ENCODE measurements at regions not wholly inside any gene's neighbourhood (a gene's known extent, or its start where the extent isn't known, plus 50 kb on each side); places are given as distances from the start of the nearest gene placed in this dataset.

- Histone ChIP-seq H3K4me3 (ENCODE audit: low read length) (no peak overlapping the region), H3K4me1 (ENCODE audit: control insufficient read depth, insufficient read depth, low read length) (no peaks in the 10 kb centered on the region), H3K27me3 (ENCODE audit: control insufficient read depth, insufficient read depth, low read length) (no peaks in the 10 kb centered on the region), H3K36me3 (ENCODE audit: control insufficient read depth, insufficient read depth, low read length) (no peaks in the 10 kb centered on the region), H3K9me3 (ENCODE audit: control insufficient read depth, insufficient read depth, low read length) (no peaks in the 10 kb centered on the region), H3K27ac (ENCODE audit: low read length) (no peak overlapping the region)
- no peak for ATAC-seq
- no peak for TF ChIP-seq CTCF (IDR thresholded peaks at IDR 0.05)
- WGBS (ENCODE audit: insufficient coverage), result 62% methylated on average over 7 of the region's 8 CpGs
- H3K36me3 Mint-ChIP-seq, result no peaks in the 10 kb centered on the region
- no peak overlapping the region for H3K27ac Mint-ChIP-seq
- peaks cover 0 to 10% of the 10 kb centered on the region in 2 donors for H3K27me3 Mint-ChIP-seq (ENCODE audit: low read depth in 2 of 2)
- DNase-seq, result no peak
- intact Hi-C loops (cut with micrococcal nuclease), result no loop called here
- no peaks in the 10 kb centered on the region for H3K4me1 Mint-ChIP-seq
- no peak overlapping the region for H3K4me3 Mint-ChIP-seq
- peaks cover 0 to 2% of the 10 kb centered on the region in 2 donors for H3K9me3 Mint-ChIP-seq
Measured at GRCh38 chr13:74696148-74696922, 562.1 kb upstream of the KLF12 start.

- no peak for DNase-seq
- no peaks in the 10 kb centered on the region for H3K36me3 ChIP-seq (ENCODE audit: control insufficient read depth, insufficient read depth, low read length)
- Mint-ChIP-seq H3K4me1 (no peaks in the 10 kb centered on the region), H3K36me3 (no peaks in the 10 kb centered on the region), H3K9me3 (peaks cover 0 to under 1% of the 10 kb centered on the region in 2 donors), H3K27ac (no peak overlapping the region), H3K4me3 (no peak overlapping the region), H3K27me3 (ENCODE audit: low read depth in 2 of 2) (peaks cover under 1 to 10% of the 10 kb centered on the region in 2 donors)
- 63% methylated on average over 11 of the region's 11 CpGs for WGBS (ENCODE audit: insufficient coverage)
- no peak for TF ChIP-seq CTCF (IDR thresholded peaks at IDR 0.05)
- no peak overlapping the region for H3K27ac ChIP-seq (ENCODE audit: low read length)
- ATAC-seq, result no peak
- no peaks in the 10 kb centered on the region for H3K9me3 ChIP-seq (ENCODE audit: control insufficient read depth, insufficient read depth, low read length)
- intact Hi-C loops (cut with micrococcal nuclease), result no loop called here
- no peak overlapping the region for H3K4me3 ChIP-seq (ENCODE audit: low read length)
- no peaks in the 10 kb centered on the region for H3K27me3 ChIP-seq (ENCODE audit: control insufficient read depth, insufficient read depth, low read length)
- no peaks in the 10 kb centered on the region for H3K4me1 ChIP-seq (ENCODE audit: control insufficient read depth, insufficient read depth, low read length)
Measured at GRCh38 chr13:74695021-74695800, 561.0 kb upstream of the KLF12 start.

GRCh38 chr13:74687442-74688182 is 553.4 kb upstream of the KLF12 start:
- H3K4me3 ChIP-seq (ENCODE audit: low read length), result no peak overlapping the region
- WGBS (ENCODE audit: insufficient coverage), result 75% methylated on average over 7 of the region's 7 CpGs
- H3K36me3 Mint-ChIP-seq, result no peaks in the 10 kb centered on the region
- H3K4me3 Mint-ChIP-seq, result no peak overlapping the region
- no peaks in the 10 kb centered on the region for H3K4me1 Mint-ChIP-seq
- DNase-seq (no peak), ATAC-seq (no peak)
- peaks cover 0 to 3% of the 10 kb centered on the region in 2 donors for H3K27me3 Mint-ChIP-seq (ENCODE audit: low read depth in 2 of 2)
- intact Hi-C loops (cut with micrococcal nuclease), result no loop called here
- no peaks in the 10 kb centered on the region for H3K36me3 ChIP-seq (ENCODE audit: control insufficient read depth, insufficient read depth, low read length)
- H3K27ac Mint-ChIP-seq, result no peak overlapping the region
- peaks cover 0 to 2% of the 10 kb centered on the region in 2 donors for H3K9me3 Mint-ChIP-seq
- H3K9me3 ChIP-seq (ENCODE audit: control insufficient read depth, insufficient read depth, low read length), result no peaks in the 10 kb centered on the region
- no peaks in the 10 kb centered on the region for H3K4me1 ChIP-seq (ENCODE audit: control insufficient read depth, insufficient read depth, low read length)
- H3K27ac ChIP-seq (ENCODE audit: low read length), result no peak overlapping the region
- TF ChIP-seq CTCF (IDR thresholded peaks at IDR 0.05), result no peak
- no peaks in the 10 kb centered on the region for H3K27me3 ChIP-seq (ENCODE audit: control insufficient read depth, insufficient read depth, low read length)
